ENCODE measurements at regions not wholly inside any gene's neighbourhood (a gene's known extent, or its start where the extent isn't known, plus 50 kb on each side); places are given as distances from the start of the nearest gene placed in this dataset.

- no peak for TF ChIP-seq POLR2AphosphoS5 (IDR thresholded peaks at IDR 0.05; ENCODE audit: low read depth, low read length)
- TF ChIP-seq POLR2A (IDR thresholded peaks at IDR 0.05; ENCODE audit: low read depth, low read length) = no peak
- no peak for TF ChIP-seq SPI1 (IDR thresholded peaks at IDR 0.05; ENCODE audit: low read depth, low read length)
- no peak for TF ChIP-seq TAF1 (IDR thresholded peaks at IDR 0.05; ENCODE audit: low read depth, low read length)
Observed at GRCh38 chr1:199937161-199937560, 90.3 kb upstream of the NR5A2 start.
